ENCODE measurements at regions not wholly inside any gene's neighbourhood (a gene's known extent, or its start where the extent isn't known, plus 50 kb on each side); places are given as distances from the start of the nearest gene placed in this dataset.

DNA sequence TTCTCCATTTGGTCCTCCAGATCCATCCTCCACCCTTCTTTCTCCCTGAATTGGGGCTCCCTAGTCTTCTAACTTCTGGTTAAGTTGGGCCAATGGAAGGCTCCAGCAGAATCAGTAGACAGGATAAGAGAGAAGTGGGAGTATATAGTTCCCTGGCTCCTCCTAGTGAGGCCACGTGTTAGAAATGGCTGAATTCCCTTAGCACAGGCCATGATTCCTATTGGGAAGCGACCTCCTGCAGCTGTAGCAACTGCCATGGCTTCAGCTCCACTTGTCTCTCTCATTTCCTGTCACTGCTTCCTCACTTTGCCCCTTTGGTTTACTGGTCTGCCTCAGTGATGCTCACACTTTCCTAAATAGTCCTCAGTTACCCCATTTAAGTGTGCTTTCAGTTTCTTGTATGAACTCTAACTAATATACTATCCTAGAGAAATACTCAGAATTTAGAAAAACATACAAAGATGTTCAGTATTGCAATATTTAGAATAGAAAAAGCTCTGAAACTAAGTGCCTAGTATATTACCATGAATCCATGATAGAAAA lies 104.8 kb upstream of the SMARCA2 start:
- TF ChIP-seq, protein P1, sequence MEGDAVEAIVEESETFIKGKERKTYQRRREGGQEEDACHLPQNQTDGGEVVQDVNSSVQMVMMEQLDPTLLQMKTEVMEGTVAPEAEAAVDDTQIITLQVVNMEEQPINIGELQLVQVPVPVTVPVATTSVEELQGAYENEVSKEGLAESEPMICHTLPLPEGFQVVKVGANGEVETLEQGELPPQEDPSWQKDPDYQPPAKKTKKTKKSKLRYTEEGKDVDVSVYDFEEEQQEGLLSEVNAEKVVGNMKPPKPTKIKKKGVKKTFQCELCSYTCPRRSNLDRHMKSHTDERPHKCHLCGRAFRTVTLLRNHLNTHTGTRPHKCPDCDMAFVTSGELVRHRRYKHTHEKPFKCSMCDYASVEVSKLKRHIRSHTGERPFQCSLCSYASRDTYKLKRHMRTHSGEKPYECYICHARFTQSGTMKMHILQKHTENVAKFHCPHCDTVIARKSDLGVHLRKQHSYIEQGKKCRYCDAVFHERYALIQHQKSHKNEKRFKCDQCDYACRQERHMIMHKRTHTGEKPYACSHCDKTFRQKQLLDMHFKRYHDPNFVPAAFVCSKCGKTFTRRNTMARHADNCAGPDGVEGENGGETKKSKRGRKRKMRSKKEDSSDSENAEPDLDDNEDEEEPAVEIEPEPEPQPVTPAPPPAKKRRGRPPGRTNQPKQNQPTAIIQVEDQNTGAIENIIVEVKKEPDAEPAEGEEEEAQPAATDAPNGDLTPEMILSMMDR (IDR thresholded peaks at IDR 0.05; ENCODE audit: poor library complexity, severe bottlenecking) = no peak
- TF ChIP-seq EP300 (conservative IDR thresholded peaks at IDR 0.05; ENCODE audit: poor library complexity, severe bottlenecking) (no peak), TAF1 (IDR thresholded peaks at IDR 0.05; ENCODE audit: low read depth) (no peak), EZH2 (IDR thresholded peaks at IDR 0.05; ENCODE audit: borderline replicate concordance, insufficient read depth, low read length, poor library complexity, severe bottlenecking) (no peak), POLR2AphosphoS5 (IDR thresholded peaks at IDR 0.05) (no peak)
- TF ChIP-seq, protein P2, sequence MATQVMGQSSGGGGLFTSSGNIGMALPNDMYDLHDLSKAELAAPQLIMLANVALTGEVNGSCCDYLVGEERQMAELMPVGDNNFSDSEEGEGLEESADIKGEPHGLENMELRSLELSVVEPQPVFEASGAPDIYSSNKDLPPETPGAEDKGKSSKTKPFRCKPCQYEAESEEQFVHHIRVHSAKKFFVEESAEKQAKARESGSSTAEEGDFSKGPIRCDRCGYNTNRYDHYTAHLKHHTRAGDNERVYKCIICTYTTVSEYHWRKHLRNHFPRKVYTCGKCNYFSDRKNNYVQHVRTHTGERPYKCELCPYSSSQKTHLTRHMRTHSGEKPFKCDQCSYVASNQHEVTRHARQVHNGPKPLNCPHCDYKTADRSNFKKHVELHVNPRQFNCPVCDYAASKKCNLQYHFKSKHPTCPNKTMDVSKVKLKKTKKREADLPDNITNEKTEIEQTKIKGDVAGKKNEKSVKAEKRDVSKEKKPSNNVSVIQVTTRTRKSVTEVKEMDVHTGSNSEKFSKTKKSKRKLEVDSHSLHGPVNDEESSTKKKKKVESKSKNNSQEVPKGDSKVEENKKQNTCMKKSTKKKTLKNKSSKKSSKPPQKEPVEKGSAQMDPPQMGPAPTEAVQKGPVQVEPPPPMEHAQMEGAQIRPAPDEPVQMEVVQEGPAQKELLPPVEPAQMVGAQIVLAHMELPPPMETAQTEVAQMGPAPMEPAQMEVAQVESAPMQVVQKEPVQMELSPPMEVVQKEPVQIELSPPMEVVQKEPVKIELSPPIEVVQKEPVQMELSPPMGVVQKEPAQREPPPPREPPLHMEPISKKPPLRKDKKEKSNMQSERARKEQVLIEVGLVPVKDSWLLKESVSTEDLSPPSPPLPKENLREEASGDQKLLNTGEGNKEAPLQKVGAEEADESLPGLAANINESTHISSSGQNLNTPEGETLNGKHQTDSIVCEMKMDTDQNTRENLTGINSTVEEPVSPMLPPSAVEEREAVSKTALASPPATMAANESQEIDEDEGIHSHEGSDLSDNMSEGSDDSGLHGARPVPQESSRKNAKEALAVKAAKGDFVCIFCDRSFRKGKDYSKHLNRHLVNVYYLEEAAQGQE (IDR thresholded peaks at IDR 0.05; ENCODE audit: borderline replicate concordance) = no peak

Measured in neural cell (in vitro differentiated cells).